HCT116 (cell line): ENCODE measurements at regions not wholly inside any gene's neighbourhood (a gene's known extent, or its start where the extent isn't known, plus 50 kb on each side); places are given as distances from the start of the nearest gene placed in this dataset.

Source experiments
- ATAC-seq: fragments of 200-7000 bp; cut with Tn5 transposase; 2 replicates; pipeline ENCODE4 v1.9.1; 2020; ENCODE audit warnings: mild to moderate bottlenecking, moderate library complexity
- BruUV-seq: library from RNA; stranded (reverse); fragments of 400-500 nt; replicated peaks from 2 replicates; lab custom pipeline; 2021; lab: Mats Ljungman, UMichigan
- CTCF ChIA-PET: fragments of 300-600 bp; sonication (Branson Sonifier 250); formaldehyde crosslinking; loops from one replicate; lab custom pipeline; 2021; ENCODE audit warnings: antibody characterized with exemption; lab: Charles Lee
- POLR2A ChIA-PET: fragments of 300-600, 350-600 bp; sonication (Branson Sonifier 250); formaldehyde crosslinking; loops from one replicate; lab custom pipeline; 2021; ENCODE audit warnings: antibody characterized with exemption; lab: Charles Lee
- RAD21 ChIA-PET, 2 experiments: fragments of 300-600 bp; sonication (Branson Sonifier 250); formaldehyde crosslinking; loops; one replicate each; lab custom pipeline; 2023; ENCODE audit warnings: low total read pairs in 2 of 2; ENCODE audit not compliant: uncharacterized antibody in 2 of 2, unreplicated experiment in 2 of 2, low non-redundant PET in 1 of 2; lab: Charles Lee
- DNase-seq: peaks from one replicate; pipeline ENCODE4 v3.0.0-alpha.2; 2010; ENCODE audit warnings: low read depth, low spot score
- H2AFZ ChIP-seq: fragments of 200-600 bp; shearing (Covaris generic), sonication (generic); 2 replicates; pipeline ENCODE4 v1.6.1; 2017; ENCODE audit warnings: low read depth, mixed run types, mixed read lengths, antibody characterized with exemption, low read length; ENCODE audit not compliant: poor library complexity, severe bottlenecking
- H3K27ac ChIP-seq: 2 replicates; pipeline ENCODE4 v1.5.1; 2012; ENCODE audit warnings: low read depth, low read length
- H3K27me3 ChIP-seq: fragments of 200-600 bp; sonication (generic); 2 replicates; pipeline ENCODE4 v1.6.1; 2016; ENCODE audit warnings: mixed run types, low read length, mixed read lengths; ENCODE audit not compliant: insufficient read depth
- H3K36me3 ChIP-seq, 2 experiments: fragments of 200-500 bp in 1 of 2; fragments of 200-600 bp in 1 of 2; sonication (Bioruptor generic) in 1 of 2; sonication (generic) in 1 of 2; 2 replicates each; pipeline versions ENCODE4 v1.5.1 to v1.6.1; 2014 to 2016; ENCODE audit warnings: low read length in 2 of 2, inconsistent platforms in 1 of 2, mixed read lengths in 1 of 2, mixed run types in 1 of 2; ENCODE audit not compliant: insufficient read depth in 2 of 2, control insufficient read depth in 1 of 2
- H3K4me1 ChIP-seq, 2 experiments: fragments of 200-600 bp in 1 of 2; sonication (generic) in 1 of 2; 2 replicates each; pipeline versions ENCODE4 v1.5.1 to v1.6.1; 2012 to 2017; ENCODE audit warnings: low read length in 2 of 2, inconsistent platforms in 1 of 2, mild to moderate bottlenecking in 1 of 2, mixed read lengths in 1 of 2, mixed run types in 1 of 2, moderate library complexity in 1 of 2; ENCODE audit not compliant: insufficient read depth in 2 of 2, control insufficient read depth in 1 of 2
- H3K4me2 ChIP-seq: fragments of 200-600 bp; sonication (generic); 2 replicates; pipeline ENCODE4 v1.6.1; 2017; ENCODE audit warnings: mixed run types, low read length, mixed read lengths
- H3K4me3 ChIP-seq, 2 experiments: fragments of 200-600 bp in 1 of 2; sonication (generic) in 1 of 2; replicated peaks in 1 of 2; 2 replicates each; pipeline ENCODE4 v1.5.1; 2011 to 2016; ENCODE audit warnings: low read length in 2 of 2, control low read depth in 1 of 2, low read depth in 1 of 2, mild to moderate bottlenecking in 1 of 2, mixed read lengths in 1 of 2, mixed run types in 1 of 2
- H3K79me2 ChIP-seq: fragments of 200-600 bp; sonication (generic); 2 replicates; pipeline ENCODE4 v1.6.1; 2017; ENCODE audit warnings: mild to moderate bottlenecking, mixed run types, low read length, moderate library complexity, mixed read lengths; ENCODE audit not compliant: insufficient read depth
- H3K9ac ChIP-seq: fragments of 200-600 bp; sonication (generic); 2 replicates; pipeline ENCODE4 v1.6.1; 2016; ENCODE audit warnings: low read length, mixed read lengths
- H3K9me2 ChIP-seq: fragments of 200-600 bp; sonication (generic), shearing (Covaris generic); 2 replicates; pipeline ENCODE4 v1.6.1; 2017; ENCODE audit warnings: mixed run types, mild to moderate bottlenecking, moderate library complexity; ENCODE audit not compliant: insufficient read depth
- H3K9me3 ChIP-seq, 2 experiments: fragments of 200-500 bp in 1 of 2; fragments of 200-600 bp in 1 of 2; sonication (Bioruptor generic) in 1 of 2; sonication (generic) in 1 of 2; 2 replicates each; pipeline ENCODE4 v1.6.1; 2014 to 2017; ENCODE audit warnings: low read length in 2 of 2, mixed read lengths in 2 of 2, inconsistent platforms in 1 of 2, low read depth in 1 of 2, mild to moderate bottlenecking in 1 of 2, mixed run types in 1 of 2, moderate library complexity in 1 of 2; ENCODE audit not compliant: control insufficient read depth in 1 of 2, insufficient read depth in 1 of 2
- H4K20me1 ChIP-seq: fragments of 200-600 bp; sonication (generic), shearing (Covaris generic); 2 replicates; pipeline ENCODE4 v1.6.1; 2017; ENCODE audit warnings: mixed run types, mild to moderate bottlenecking, moderate library complexity; ENCODE audit not compliant: insufficient read depth
- EGR1 ChIP-seq: IDR thresholded peaks from 2 replicates; pipeline ENCODE4 v1.6.1; 2012; ENCODE audit warnings: low read depth
- ELF1 ChIP-seq: IDR thresholded peaks from 2 replicates; pipeline ENCODE4 v1.6.1; 2012; ENCODE audit warnings: low read depth, borderline replicate concordance
- EZH2 ChIP-seq: fragments of 200-600 bp; sonication (generic); IDR thresholded peaks from 2 replicates; pipeline ENCODE4 v1.6.1; 2017; ENCODE audit warnings: antibody characterized with exemption, mixed run types
- EZH2phosphoT487 ChIP-seq: fragments of 200-600 bp; IDR thresholded peaks from 2 replicates; pipeline ENCODE4 v1.6.1; 2018; ENCODE audit warnings: antibody characterized with exemption, borderline replicate concordance
- RAD21 ChIP-seq: IDR thresholded peaks from 2 replicates; pipeline ENCODE4 v1.6.1; 2012; ENCODE audit warnings: low read depth, mild to moderate bottlenecking
- REST ChIP-seq: IDR thresholded peaks from 2 replicates; pipeline ENCODE4 v1.6.1; 2012; ENCODE audit warnings: low read depth
- SP1 ChIP-seq: IDR thresholded peaks from 2 replicates; pipeline ENCODE4 v1.6.1; 2012; ENCODE audit warnings: low read depth
- SRF ChIP-seq: IDR thresholded peaks from 2 replicates; pipeline ENCODE4 v1.6.1; 2012; ENCODE audit warnings: low read depth
- ZBTB33 ChIP-seq: IDR thresholded peaks from 2 replicates; pipeline ENCODE4 v1.6.1; 2011; ENCODE audit warnings: mild to moderate bottlenecking, low read length, moderate library complexity; ENCODE audit not compliant: insufficient replicate concordance; ENCODE audit errors: extremely low read depth
- intact Hi-C: fragments of 100-400 bp; cut with micrococcal nuclease; formaldehyde crosslinking; loops from 2 replicates; pipeline ENCODE4 v1.10.0; 2022
- TF ChIP-seq, protein P1 (sequence below): IDR thresholded peaks from 2 replicates; pipeline ENCODE4 v1.6.1; 2012

GRCh38 chr20:39706184-39706663 lies 744.1 kb downstream of the DHX35 start:
- no peaks in the 10 kb centered on the region for H3K79me2 ChIP-seq
- H3K9me2 ChIP-seq, result no peaks in the 10 kb centered on the region
- ChIA-PET RAD21 (no interaction called here), CTCF (no interaction called here), POLR2A (no interaction called here)
- no TSS peak for BruUV-seq
- TF ChIP-seq REST, result no peak
- DNase-seq, result no peak
- no peak overlapping the region for H3K27ac ChIP-seq
- no peaks in the 10 kb centered on the region for H3K4me1 ChIP-seq
- H3K4me2 ChIP-seq, result no peak overlapping the region
- no peak overlapping the region for H2AFZ ChIP-seq
- H3K36me3 ChIP-seq, result no peaks in the 10 kb centered on the region
- intact Hi-C loops, result no loop called here
- no peaks in the 10 kb centered on the region for H4K20me1 ChIP-seq
- H3K9me3 ChIP-seq, result peaks cover 4 to 15% of the 10 kb centered on the region in 2 experiments; a peak in 2 of 4 replicates
- H3K4me3 ChIP-seq, result no peak overlapping the region
- H3K9ac ChIP-seq, result no peak overlapping the region
- ATAC-seq, result no peak
- H3K27me3 ChIP-seq, result no peaks in the 10 kb centered on the region

- Histone ChIP-seq H3K4me2 (no peak overlapping the region), H3K36me3 (no peaks in the 10 kb centered on the region), H3K9me2 (no peaks in the 10 kb centered on the region), H3K27ac (no peak overlapping the region), H3K27me3 (no peaks in the 10 kb centered on the region), H2AFZ (no peak overlapping the region), H3K9me3 (peaks cover 4 to 15% of the 10 kb centered on the region in 2 experiments; a peak in 2 of 4 replicates), H3K4me3 (no peak overlapping the region), H3K79me2 (no peaks in the 10 kb centered on the region), H4K20me1 (no peaks in the 10 kb centered on the region), H3K4me1 (no peaks in the 10 kb centered on the region), H3K9ac (no peak overlapping the region)
- intact Hi-C loops, result no loop called here
- ATAC-seq (no peak), DNase-seq (no peak)
- ChIA-PET CTCF (no interaction called here), POLR2A (no interaction called here), RAD21 (no interaction called here)
- BruUV-seq, result no TSS peak
- TF ChIP-seq REST, result no peak
- no peak for TF ChIP-seq ELF1
- no peak for TF ChIP-seq EGR1
- TF ChIP-seq SRF, result no peak
- no peak for TF ChIP-seq EZH2phosphoT487
- TF ChIP-seq RAD21, result no peak
- no peak for TF ChIP-seq ZBTB33
- TF ChIP-seq SP1, result no peak
- no peak for TF ChIP-seq EZH2
- TF ChIP-seq, protein P1, sequence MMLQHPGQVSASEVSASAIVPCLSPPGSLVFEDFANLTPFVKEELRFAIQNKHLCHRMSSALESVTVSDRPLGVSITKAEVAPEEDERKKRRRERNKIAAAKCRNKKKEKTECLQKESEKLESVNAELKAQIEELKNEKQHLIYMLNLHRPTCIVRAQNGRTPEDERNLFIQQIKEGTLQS, result no peak
These were observed 742.9 kb downstream of the DHX35 start for GRCh38 chr20:39705032-39705431.
